ENCODE measurements at regions not wholly inside any gene's neighbourhood (a gene's known extent, or its start where the extent isn't known, plus 50 kb on each side); places are given as distances from the start of the nearest gene placed in this dataset.

- ChIA-PET POLR2A (ENCODE audit: partially characterized antibody) (no interaction called here), CTCF (ENCODE audit: partially characterized antibody) (interaction anchor here (1.2 kb wide), 1 partner anchor 32 kb away, joined by 3 read pairs; no protein-coding TSS in a partner anchor)
- Histone ChIP-seq H2BK5ac (ENCODE audit: low read depth, low read length) (no peak overlapping the region), H3K4me3 (ENCODE audit: extremely low read depth in 1 of 4, insufficient read depth in 2 of 4, low read depth in 3 of 4, low read length in 4 of 4) (no peak overlapping the region), H3K79me1 (ENCODE audit: low read depth, low read length) (no peaks in the 10 kb centered on the region), H3K4ac (replicated peaks; ENCODE audit: insufficient read length, low read depth, low read length) (no peak overlapping the region), H3K4me1 (replicated peaks in 1 of 4; ENCODE audit: control insufficient read depth in 3 of 4, insufficient read depth in 4 of 4, low read length in 3 of 4) (peaks cover 5 to 26% (median 15%) of the 10 kb centered on the region in 4 experiments; a peak in 6 of 7 replicates), H2BK15ac (ENCODE audit: low read length) (no peak overlapping the region), H3K79me2 (ENCODE audit: control insufficient read depth in 1 of 2, insufficient read depth in 2 of 2, low read length in 2 of 2) (no peaks in the 10 kb centered on the region), H3K23me2 (ENCODE audit: low read depth, low read length) (no peaks in the 10 kb centered on the region), H2BK12ac (ENCODE audit: low read depth, low read length) (no peak overlapping the region), H3K18ac (ENCODE audit: extremely low read depth, low read length) (no peak overlapping the region), H3K4me2 (ENCODE audit: insufficient read depth in 1 of 2, low read depth in 2 of 2, low read length in 2 of 2) (no peak overlapping the region), H3K27me3 (replicated peaks in 1 of 4; ENCODE audit: control insufficient read depth in 3 of 4, extremely low read depth in 1 of 4, insufficient read depth in 3 of 4, low read length in 3 of 4) (no peaks in the 10 kb centered on the region), H3K9ac (replicated peaks in 1 of 4; ENCODE audit: extremely low read depth in 1 of 4, low read depth in 3 of 4, low read length in 3 of 4) (no peak overlapping the region), H2BK120ac (replicated peaks; ENCODE audit: low read depth, low read length) (no peak overlapping the region), H3K9me3 (ENCODE audit: insufficient read depth in 2 of 2, low read depth in 1 of 2, low read length in 1 of 2) (no peaks in the 10 kb centered on the region), H2AFZ (ENCODE audit: low read length) (no peak overlapping the region), H4K91ac (replicated peaks; ENCODE audit: insufficient read length, low read length) (no peak overlapping the region), H4K20me1 (replicated peaks in 1 of 2; ENCODE audit: control insufficient read depth in 1 of 2, insufficient read depth in 2 of 2, low read length in 2 of 2) (no peaks in the 10 kb centered on the region), H2BK20ac (ENCODE audit: low read length) (no peak overlapping the region), H3K56ac (replicated peaks; ENCODE audit: insufficient read length, low read depth, low read length) (no peak overlapping the region), H3K14ac (ENCODE audit: insufficient read length) (no peak overlapping the region), H3K36me3 (ENCODE audit: control insufficient read depth in 2 of 4, insufficient read depth in 4 of 4, low read length in 3 of 4) (no peaks in the 10 kb centered on the region), H4K8ac (ENCODE audit: extremely low read depth, insufficient read depth, low read length) (no peak overlapping the region), H3K23ac (ENCODE audit: insufficient read length) (no peak overlapping the region), H3K27ac (ENCODE audit: low read depth, low read length) (no peak overlapping the region), H4K5ac (ENCODE audit: insufficient read length, low read depth, low read length) (no peak overlapping the region), H2AK5ac (ENCODE audit: low read depth, low read length) (no peak overlapping the region)
- WGBS, 2 experiments (ENCODE audit: extremely low coverage in 1 of 2, insufficient coverage in 1 of 2, insufficient read length in 1 of 2, insufficient replicate concordance in 2 of 2, low coverage in 1 of 2, low lambda C conversion rate in 2 of 2, missing lambda C conversion rate in 1 of 2), result 84% methylated on average over 9 of the region's 9 CpGs; no CpG with 5 or more reads in 1 of the 2 experiments
- no peak for FAIRE-seq
- TF ChIP-seq SRF (IDR thresholded peaks at IDR 0.05; ENCODE audit: low read depth, low read length), result no peak
- no peak for TF ChIP-seq RXRA (IDR thresholded peaks at IDR 0.05; ENCODE audit: insufficient read depth, low read depth, low read length)
- TF ChIP-seq CTBP2 (IDR thresholded peaks at IDR 0.05; ENCODE audit: borderline replicate concordance, insufficient read depth, insufficient read length, low read length), result no peak
- TF ChIP-seq CHD1 (IDR thresholded peaks at IDR 0.05; ENCODE audit: low read depth, low read length), result no peak
- no peak for TF ChIP-seq RNF2 (IDR thresholded peaks at IDR 0.05; ENCODE audit: borderline replicate concordance, low read depth, low read length, missing control alignments, poor library complexity, severe bottlenecking)
- TF ChIP-seq POLR2A (IDR thresholded peaks at IDR 0.05; ENCODE audit: control extremely low read depth in 1 of 2, low read depth in 2 of 2, low read length in 2 of 2), result no peak
- no peak for TF ChIP-seq SUZ12 (IDR thresholded peaks at IDR 0.05; ENCODE audit: low read length)
- TF ChIP-seq NANOG (IDR thresholded peaks at IDR 0.05; ENCODE audit: insufficient read depth, low read depth, low read length, poor library complexity, severe bottlenecking), result no peak
- TF ChIP-seq TEAD4 (IDR thresholded peaks at IDR 0.05; ENCODE audit: low read depth, low read length), result no peak
- no peak for TF ChIP-seq SP1 (IDR thresholded peaks at IDR 0.05; ENCODE audit: low read depth, low read length)
- no peak for TF ChIP-seq HDAC6 (IDR thresholded peaks at IDR 0.05; ENCODE audit: low read depth, low read length)
- no peak for DNase-seq (ENCODE audit: low read depth in 1 of 2, low spot score in 2 of 2)
Measured at GRCh38 chr6:170040115-170040500, 250.8 kb downstream of the DLL1 start.

Measured in H1 (cell line).